Activated naive CD8-positive, alpha-beta T cell treated with anti-CD3 and anti-CD28 coated beads, Interleukin-2, amount 50 U/mL, for 24 hours (primary cell): ENCODE measurements at regions not wholly inside any gene's neighbourhood (a gene's known extent, or its start where the extent isn't known, plus 50 kb on each side); places are given as distances from the start of the nearest gene placed in this dataset.
"Not testable (repeated sequence)": the region's sequence is repeated elsewhere in the genome, so short reads cannot be mapped to it uniquely, and the experiment has no call there.

Source experiments
- ATAC-seq: fragments of 150-1000 bp; cut with Tn5 transposase; one replicate; pipeline ENCODE4 v1.10.0; 2021
- DNase-seq: peaks from one replicate; pipeline ENCODE4 v3.0.0; 2021
- H3K27ac Mint-ChIP-seq: one replicate; pipeline ENCODE4 v1.8.0; 2021; ENCODE audit warnings: mild to moderate bottlenecking, mixed read lengths
- H3K27me3 Mint-ChIP-seq: one replicate; pipeline ENCODE4 v1.8.0; 2021; ENCODE audit warnings: mixed read lengths
- H3K36me3 Mint-ChIP-seq: one replicate; pipeline ENCODE4 v1.8.0; 2021; ENCODE audit warnings: low read depth, mixed read lengths
- H3K4me1 Mint-ChIP-seq: one replicate; pipeline ENCODE4 v1.8.0; 2021; ENCODE audit warnings: mixed read lengths
- H3K4me3 Mint-ChIP-seq: one replicate; pipeline ENCODE4 v1.8.0; 2021; ENCODE audit warnings: mild to moderate bottlenecking, moderate library complexity, mixed read lengths
- H3K9me3 Mint-ChIP-seq: one replicate; pipeline ENCODE4 v1.8.0; 2021; ENCODE audit warnings: mixed read lengths

DNA sequence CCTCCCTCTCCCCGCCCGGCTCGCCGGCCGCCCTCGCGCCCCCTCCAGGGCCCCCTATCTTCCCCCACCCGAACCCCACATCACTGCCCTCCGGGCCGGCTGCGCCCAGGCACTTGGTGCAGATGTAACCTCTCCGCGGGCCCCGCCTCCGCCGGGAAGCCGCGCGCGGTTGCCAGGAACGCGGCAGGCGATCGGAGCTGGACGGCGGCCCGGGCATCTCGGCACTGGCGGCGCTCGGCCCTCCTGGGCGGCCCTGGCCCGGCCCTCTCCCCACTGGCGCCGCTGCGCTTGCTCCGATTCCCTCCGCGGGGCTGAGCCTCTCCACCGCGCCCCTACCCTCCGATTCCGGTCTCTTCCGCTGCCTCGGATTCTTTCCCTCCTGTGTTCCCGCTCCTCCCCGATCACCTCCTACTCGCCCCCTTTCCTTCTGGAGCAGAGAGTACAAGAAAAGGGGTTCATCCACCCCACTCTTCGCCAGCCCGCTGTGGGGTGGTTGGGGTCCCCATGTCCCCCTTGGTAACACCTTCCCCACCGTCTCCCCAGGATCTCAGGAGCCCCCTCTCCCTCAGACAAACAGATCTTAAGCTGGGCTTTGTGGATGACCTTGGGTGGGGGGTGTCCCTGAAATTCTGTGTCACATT, 70.6 kb downstream of the C9orf50 start:
- Mint-ChIP-seq H3K36me3 (no peaks in the 10 kb centered on the region), H3K4me3 (peak overlapping the region; percentile 26), H3K27ac (no peak overlapping the region), H3K9me3 (no peaks in the 10 kb centered on the region), H3K27me3 (peaks cover 32% of the 10 kb centered on the region), H3K4me1 (peaks cover 3% of the 10 kb centered on the region)
- peak; percentile 20 for ATAC-seq
- no peak for DNase-seq

DNA sequence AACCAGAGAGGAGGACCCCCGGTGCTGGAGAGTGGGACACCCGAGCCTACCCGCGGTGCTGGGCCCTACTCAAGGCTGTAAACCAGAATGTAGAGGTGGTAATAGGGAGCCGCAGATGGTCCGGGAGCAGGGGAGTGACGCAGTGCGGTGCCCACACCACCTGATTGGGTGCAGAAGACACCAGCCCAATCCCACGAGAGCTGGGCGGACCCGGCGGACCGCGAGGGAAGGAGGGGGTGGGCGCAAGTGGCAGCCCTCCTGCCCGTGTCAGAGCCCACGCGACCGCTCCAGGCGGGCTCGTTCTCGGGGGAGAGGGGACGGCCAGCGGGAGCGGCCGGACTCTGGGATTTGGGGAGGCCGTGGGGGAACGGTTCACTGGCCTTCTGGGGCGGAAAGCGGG, 71.2 kb downstream of the C9orf50 start:
- peaks cover 32% of the 10 kb centered on the region for H3K27me3 Mint-ChIP-seq
- no peak overlapping the region for H3K27ac Mint-ChIP-seq
- no peaks in the 10 kb centered on the region for H3K36me3 Mint-ChIP-seq
- no peak for ATAC-seq
- H3K9me3 Mint-ChIP-seq, result no peaks in the 10 kb centered on the region
- peaks cover 3% of the 10 kb centered on the region for H3K4me1 Mint-ChIP-seq
- H3K4me3 Mint-ChIP-seq, result peak overlapping the region; percentile 42
- no peak for DNase-seq

DNA sequence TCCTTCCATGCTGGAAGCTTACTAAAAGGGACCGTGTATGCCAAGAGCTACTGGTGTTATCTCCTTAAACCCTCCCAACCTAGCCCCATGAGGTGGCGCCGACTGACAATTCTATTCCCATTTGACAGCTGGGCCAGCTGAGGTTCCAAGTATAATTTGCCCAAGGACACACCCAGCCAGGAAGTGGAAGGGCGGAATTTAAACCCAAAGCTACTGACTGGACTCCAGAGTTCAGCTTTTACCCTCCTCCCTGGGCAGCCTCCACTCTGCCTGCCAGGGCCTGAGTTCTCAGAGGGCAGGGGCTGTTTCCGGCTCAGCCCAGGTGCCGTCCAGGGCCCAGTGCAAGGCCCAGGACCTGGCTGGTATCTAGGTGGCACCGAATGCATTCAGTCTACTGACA, 71.8 kb downstream of the C9orf50 start:
- no peaks in the 10 kb centered on the region for H3K9me3 Mint-ChIP-seq
- peak overlapping the region; percentile 42 for H3K4me3 Mint-ChIP-seq
- ATAC-seq (no peak), DNase-seq (no peak)
- H3K36me3 Mint-ChIP-seq, result no peaks in the 10 kb centered on the region
- H3K27me3 Mint-ChIP-seq, result peaks cover 32% of the 10 kb centered on the region
- H3K27ac Mint-ChIP-seq, result no peak overlapping the region
- H3K4me1 Mint-ChIP-seq, result peaks cover 3% of the 10 kb centered on the region

DNA sequence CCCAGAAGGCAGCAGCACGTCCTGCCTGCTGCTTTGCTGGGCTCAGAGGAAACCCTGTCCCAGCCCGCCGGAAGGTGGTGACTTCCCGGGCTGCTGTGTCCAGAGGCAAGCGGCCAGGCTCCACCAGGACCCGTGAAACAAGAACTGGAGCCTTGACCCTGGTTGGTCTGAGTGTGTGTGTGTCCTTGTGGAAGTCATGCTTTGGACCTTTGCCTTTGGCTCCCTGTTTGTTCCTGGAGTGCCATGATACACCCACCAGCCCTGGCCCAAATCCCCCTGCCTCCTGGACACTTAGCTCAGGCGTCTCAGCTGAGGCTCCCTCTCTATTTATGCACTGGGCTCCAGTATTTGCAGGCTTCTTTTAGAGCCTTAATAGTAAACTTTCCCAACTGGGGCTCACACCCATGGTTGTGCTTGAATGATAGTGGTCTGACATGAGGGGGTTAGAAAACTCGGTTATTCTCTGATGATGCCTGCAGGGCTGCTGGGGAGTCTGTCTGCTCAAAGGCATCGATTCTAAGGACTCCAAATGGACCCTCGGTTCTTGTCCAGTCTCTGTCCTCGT, 72.2 kb downstream of the C9orf50 start:
- Mint-ChIP-seq H3K27ac (no peak overlapping the region), H3K27me3 (peaks cover 32% of the 10 kb centered on the region), H3K9me3 (no peaks in the 10 kb centered on the region), H3K4me3 (no peak overlapping the region), H3K36me3 (no peaks in the 10 kb centered on the region), H3K4me1 (peaks cover 3% of the 10 kb centered on the region)
- ATAC-seq, result peak; percentile 8
- DNase-seq, result no peak

DNA sequence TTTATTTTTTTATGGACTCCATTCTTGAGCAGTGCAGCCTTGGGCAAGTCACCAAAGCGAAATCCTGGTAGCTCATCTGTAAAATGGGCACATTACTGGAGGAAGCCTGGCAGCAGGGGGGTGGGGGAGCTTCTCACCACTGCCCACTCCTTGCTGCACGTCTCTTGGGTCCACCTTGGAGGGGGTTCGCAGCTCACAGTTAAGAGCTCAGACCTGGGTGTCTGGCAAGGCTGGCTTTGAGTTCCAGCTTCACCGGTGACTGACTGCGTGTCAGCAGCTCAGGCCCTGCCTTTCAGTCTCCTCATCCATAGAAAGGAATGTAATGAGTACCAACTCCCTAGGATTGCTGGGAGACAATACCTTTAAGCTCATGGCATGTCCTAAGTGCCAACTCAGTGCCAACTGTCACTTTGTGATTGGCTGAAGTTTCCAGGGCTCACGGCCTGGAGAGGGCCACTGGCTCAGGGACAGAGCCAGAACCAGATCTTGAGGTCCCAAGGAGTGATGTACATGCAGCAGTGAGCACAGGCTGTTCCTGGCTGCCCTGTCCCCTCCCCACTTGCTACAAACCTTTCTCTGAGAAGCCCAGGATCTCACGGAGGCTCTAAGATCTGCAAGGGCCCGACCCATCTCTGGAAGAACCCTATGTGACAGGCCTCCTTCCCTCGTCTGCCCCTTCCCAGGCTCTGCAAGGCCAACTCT, 72.9 kb downstream of the C9orf50 start:
- no peaks in the 10 kb centered on the region for H3K9me3 Mint-ChIP-seq
- DNase-seq, result no peak
- no peaks in the 10 kb centered on the region for H3K36me3 Mint-ChIP-seq
- H3K27me3 Mint-ChIP-seq, result peaks cover 28% of the 10 kb centered on the region
- H3K4me3 Mint-ChIP-seq, result no peak overlapping the region
- no peak overlapping the region for H3K27ac Mint-ChIP-seq
- H3K4me1 Mint-ChIP-seq, result peaks cover 3% of the 10 kb centered on the region
- no peak for ATAC-seq

DNA sequence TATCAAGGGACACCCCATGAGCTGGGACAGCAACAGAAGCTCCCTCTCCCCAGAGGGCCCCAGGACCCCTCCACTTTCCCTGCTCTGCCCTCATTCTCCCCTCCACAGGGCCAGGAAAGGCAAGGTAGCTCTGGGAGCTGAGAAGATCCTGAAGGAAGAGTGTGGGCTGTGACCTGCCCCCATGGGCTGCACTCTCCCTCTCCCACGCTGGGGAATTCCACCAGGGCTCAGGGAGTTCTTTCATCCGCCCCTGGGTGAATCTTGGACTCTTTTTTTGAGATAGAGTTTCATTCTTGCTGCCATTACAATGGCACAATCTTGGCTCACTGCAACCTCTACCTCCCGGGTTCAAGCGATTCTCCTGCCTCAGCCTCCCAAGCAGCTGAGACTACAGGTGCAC, 73.8 kb downstream of the C9orf50 start:
- Mint-ChIP-seq H3K27ac (no peak overlapping the region), H3K9me3 (no peaks in the 10 kb centered on the region), H3K27me3 (peaks cover 27% of the 10 kb centered on the region), H3K4me1 (peaks cover 3% of the 10 kb centered on the region), H3K36me3 (no peaks in the 10 kb centered on the region), H3K4me3 (no peak overlapping the region)
- no peak for DNase-seq
- no peak for ATAC-seq

DNA sequence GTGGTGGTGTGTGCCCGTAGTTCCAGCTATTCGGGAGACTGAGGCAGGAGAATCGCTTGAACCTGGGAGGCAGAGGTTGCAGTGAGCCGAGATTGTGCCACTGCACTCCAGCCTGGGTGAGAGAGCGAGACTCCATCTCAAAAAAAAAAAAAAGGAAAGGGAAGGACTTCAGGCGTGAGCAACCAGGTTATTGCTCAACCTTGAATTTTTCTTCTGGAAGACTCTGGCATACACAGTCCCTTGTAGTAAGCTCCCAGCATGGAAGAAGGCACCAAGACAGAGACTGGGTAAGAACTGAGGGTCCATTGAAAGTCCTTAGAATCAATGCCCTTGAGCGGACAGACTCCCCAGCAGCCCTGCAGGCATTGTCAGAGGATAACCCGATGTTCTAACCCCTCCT, 75.0 kb downstream of the C9orf50 start:
- H3K4me1 Mint-ChIP-seq, ATAC-seq, H3K9me3 Mint-ChIP-seq, H3K27ac Mint-ChIP-seq, DNase-seq, H3K36me3 Mint-ChIP-seq, H3K4me3 Mint-ChIP-seq: not testable (repeated sequence)
- H3K27me3 Mint-ChIP-seq, result peaks cover 19% of the 10 kb centered on the region

DNA sequence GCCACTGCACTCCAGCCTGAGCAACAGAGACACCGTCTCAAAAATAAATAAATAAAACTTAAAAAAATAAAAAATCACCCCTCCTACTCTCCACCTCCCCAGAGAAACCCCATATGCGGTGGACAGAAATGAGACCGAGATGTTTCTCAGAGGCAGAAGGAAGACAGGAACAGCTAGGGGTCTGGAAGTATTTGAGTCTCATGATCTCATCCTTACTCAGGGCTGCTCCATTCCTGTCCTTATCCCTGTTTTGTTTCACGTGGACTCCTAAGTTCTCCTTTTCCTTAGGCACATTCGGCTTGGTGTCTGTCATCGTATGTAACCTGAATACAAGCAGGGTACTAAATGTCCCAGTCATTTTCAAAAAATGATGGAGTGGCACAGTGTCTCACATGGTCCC, 76.1 kb downstream of the C9orf50 start:
- DNase-seq (no peak), ATAC-seq (no peak)
- no peaks in the 10 kb centered on the region for H3K36me3 Mint-ChIP-seq
- H3K4me1 Mint-ChIP-seq, result no peaks in the 10 kb centered on the region
- no peak overlapping the region for H3K27ac Mint-ChIP-seq
- H3K9me3 Mint-ChIP-seq, result no peaks in the 10 kb centered on the region
- no peak overlapping the region for H3K4me3 Mint-ChIP-seq
- H3K27me3 Mint-ChIP-seq, result peaks cover 15% of the 10 kb centered on the region

DNA sequence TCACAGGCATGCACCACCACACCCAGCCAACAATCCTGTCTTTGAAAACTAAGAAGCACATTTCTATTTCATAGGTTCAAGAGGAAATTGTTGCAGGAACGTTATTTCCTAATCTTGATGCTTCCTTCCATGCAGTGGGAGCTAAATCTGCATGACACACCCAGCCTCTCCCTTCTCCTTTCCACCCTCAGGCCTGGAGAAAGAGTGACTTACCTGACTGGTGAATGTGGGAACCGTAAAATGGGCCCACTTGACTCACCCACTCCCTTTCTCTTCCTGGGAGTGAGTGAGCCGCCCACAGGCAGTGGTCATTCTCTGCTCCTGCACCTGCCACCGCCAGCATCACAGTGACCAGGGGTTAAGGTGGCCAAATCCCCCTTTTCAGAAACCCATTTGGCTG, 78.2 kb downstream of the C9orf50 start:
- Mint-ChIP-seq H3K4me1 (no peaks in the 10 kb centered on the region), H3K4me3 (no peak overlapping the region), H3K9me3 (peaks cover 12% of the 10 kb centered on the region), H3K36me3 (peaks cover 2% of the 10 kb centered on the region), H3K27ac (no peak overlapping the region), H3K27me3 (peaks cover 8% of the 10 kb centered on the region)
- ATAC-seq (no peak), DNase-seq (no peak)

DNA sequence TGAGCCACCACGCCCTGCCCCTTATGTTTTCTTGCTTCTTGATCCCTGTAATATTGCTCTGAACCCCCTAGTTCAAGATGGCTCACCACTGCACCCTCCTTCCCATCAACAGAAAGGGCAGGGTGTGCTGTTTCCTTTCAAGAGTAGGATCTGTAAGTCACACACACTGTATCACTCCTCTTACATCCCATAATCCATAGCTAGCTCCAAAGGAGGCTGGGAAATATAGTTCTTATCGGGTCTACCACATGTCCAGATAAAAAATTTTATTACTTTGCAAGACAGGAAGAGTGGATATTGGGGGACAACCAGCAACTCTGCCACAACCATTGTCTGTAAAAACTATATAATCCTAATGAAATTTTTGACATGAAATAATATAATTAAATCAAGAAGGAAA, 79.6 kb downstream of the C9orf50 start:
- Mint-ChIP-seq H3K4me1 (no peaks in the 10 kb centered on the region), H3K9me3 (peaks cover 12% of the 10 kb centered on the region), H3K27ac (no peak overlapping the region), H3K36me3 (peaks cover 2% of the 10 kb centered on the region), H3K27me3 (peaks cover 8% of the 10 kb centered on the region), H3K4me3 (no peak overlapping the region)
- DNase-seq (no peak), ATAC-seq (no peak)

DNA sequence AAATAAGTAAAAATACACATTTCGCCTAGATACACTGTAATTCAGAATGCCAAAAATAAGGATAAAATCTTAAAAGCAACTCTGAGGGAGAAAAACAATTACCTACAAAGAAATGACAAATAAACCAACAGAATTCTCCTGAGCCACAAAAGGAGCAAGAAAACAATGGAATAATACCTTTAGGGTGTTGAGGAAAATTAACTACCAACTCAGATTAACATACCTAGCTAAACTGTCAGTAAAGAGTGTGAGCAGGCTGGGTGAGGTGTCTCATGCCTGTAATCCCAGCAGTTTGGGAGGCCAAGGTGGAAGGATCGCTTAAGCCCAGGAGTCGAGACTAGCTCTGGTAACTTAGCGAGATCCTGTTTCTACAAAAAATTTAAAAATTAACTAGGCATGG, 81.5 kb downstream of the C9orf50 start:
- DNase-seq (no peak), ATAC-seq (no peak)
- Mint-ChIP-seq H3K36me3 (peaks cover 2% of the 10 kb centered on the region), H3K9me3 (peaks cover 12% of the 10 kb centered on the region), H3K4me1 (no peaks in the 10 kb centered on the region), H3K27me3 (peaks cover 6% of the 10 kb centered on the region), H3K4me3 (no peak overlapping the region), H3K27ac (no peak overlapping the region)

DNA sequence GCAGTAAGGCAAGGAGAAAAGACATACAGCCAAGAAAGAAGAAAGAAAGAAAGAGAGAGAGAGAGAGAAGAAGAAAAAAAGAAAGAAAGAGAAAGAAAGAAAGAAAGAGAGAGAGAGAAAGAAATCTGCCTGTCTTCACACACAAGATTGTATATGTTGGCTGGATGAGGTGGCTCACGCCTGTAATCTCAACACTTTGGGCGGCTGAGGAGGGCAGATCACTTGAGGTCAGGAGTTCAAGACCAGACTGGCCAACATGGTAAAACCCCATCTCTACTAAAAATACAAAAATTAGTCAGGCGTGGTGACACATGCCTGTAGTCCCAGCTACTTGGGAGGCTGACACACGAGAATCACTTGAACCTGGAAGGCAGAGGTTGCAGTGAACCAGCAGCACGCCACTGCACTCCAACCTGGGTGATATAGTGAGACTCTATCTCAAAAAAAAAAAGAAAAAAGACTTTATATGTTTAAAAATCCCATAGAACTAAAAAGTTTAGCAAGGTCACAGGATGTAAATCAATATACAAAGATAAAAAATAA, 89.0 kb downstream of the C9orf50 start:
- not testable (repeated sequence) for H3K27ac Mint-ChIP-seq, DNase-seq, H3K4me1 Mint-ChIP-seq, H3K36me3 Mint-ChIP-seq, H3K4me3 Mint-ChIP-seq, ATAC-seq
- H3K9me3 Mint-ChIP-seq, result peaks cover 13% of the 10 kb centered on the region
- peaks cover 10% of the 10 kb centered on the region for H3K27me3 Mint-ChIP-seq

DNA sequence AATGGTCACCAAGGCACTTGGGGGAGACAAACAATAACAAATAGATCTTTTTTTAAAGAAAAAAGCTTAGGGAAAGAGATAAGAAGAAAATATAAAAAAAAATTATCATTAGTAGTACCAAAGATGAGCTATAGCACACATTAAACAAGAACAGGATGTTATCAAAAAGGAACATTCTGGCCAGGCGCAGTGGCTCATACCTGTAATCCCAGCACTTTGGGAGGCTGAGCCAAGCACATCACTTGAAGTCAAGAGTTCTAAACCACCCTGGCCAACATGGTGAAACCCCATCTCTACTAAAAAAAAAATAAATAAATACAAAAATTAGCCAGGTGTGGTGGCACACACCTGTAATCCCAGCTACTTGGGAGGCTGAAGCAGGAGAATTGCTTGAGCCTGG, 92.9 kb downstream of the C9orf50 start:
- H3K4me1 Mint-ChIP-seq, ATAC-seq, DNase-seq, H3K36me3 Mint-ChIP-seq, H3K4me3 Mint-ChIP-seq, H3K27ac Mint-ChIP-seq: not testable (repeated sequence)
- Mint-ChIP-seq H3K27me3 (peaks cover 14% of the 10 kb centered on the region), H3K9me3 (peaks cover 13% of the 10 kb centered on the region)

DNA sequence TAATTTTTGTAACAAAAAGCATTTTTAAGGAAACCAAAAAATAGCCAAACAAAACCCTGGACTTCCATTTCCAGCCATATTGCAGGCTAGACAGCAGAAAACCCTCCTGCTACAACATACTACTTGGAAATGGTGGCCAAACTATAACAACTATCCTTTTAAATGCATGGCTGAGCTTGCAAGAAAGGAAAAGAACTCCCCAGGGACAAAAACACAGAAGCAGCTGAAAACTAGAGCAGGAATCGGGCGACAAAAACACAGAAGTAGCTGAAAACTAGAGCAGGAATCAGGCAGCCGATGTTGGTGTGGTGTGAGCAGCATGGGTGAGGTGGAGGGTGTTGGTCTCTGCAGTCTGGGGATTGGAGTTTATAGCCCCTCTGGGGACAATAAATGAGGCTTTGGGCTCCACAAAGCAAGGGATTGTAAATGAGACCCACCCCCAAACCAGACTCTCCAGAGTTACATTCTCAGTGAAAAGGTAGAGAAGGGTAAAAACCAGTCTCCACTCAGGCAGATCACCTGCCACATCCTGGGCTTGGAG, 95.2 kb downstream of the C9orf50 start:
- no peak overlapping the region for H3K4me3 Mint-ChIP-seq
- no peak for ATAC-seq

More for the DNA sequence above, 95.2 kb downstream of the C9orf50 start:
- peaks cover 13% of the 10 kb centered on the region for H3K27me3 Mint-ChIP-seq
- peaks cover 13% of the 10 kb centered on the region for H3K9me3 Mint-ChIP-seq
- H3K27ac Mint-ChIP-seq, result no peak overlapping the region
- no peak for DNase-seq
- H3K36me3 Mint-ChIP-seq, result peaks cover 1% of the 10 kb centered on the region
- no peaks in the 10 kb centered on the region for H3K4me1 Mint-ChIP-seq
